Fibroblast of skin of scalp (primary cell): ENCODE measurements at regions not wholly inside any gene's neighbourhood (a gene's known extent, or its start where the extent isn't known, plus 50 kb on each side); places are given as distances from the start of the nearest gene placed in this dataset.

Experiments used
- DNase-seq: peaks from one replicate; pipeline ENCODE4 v3.0.0-alpha.2; 2013

DNA sequence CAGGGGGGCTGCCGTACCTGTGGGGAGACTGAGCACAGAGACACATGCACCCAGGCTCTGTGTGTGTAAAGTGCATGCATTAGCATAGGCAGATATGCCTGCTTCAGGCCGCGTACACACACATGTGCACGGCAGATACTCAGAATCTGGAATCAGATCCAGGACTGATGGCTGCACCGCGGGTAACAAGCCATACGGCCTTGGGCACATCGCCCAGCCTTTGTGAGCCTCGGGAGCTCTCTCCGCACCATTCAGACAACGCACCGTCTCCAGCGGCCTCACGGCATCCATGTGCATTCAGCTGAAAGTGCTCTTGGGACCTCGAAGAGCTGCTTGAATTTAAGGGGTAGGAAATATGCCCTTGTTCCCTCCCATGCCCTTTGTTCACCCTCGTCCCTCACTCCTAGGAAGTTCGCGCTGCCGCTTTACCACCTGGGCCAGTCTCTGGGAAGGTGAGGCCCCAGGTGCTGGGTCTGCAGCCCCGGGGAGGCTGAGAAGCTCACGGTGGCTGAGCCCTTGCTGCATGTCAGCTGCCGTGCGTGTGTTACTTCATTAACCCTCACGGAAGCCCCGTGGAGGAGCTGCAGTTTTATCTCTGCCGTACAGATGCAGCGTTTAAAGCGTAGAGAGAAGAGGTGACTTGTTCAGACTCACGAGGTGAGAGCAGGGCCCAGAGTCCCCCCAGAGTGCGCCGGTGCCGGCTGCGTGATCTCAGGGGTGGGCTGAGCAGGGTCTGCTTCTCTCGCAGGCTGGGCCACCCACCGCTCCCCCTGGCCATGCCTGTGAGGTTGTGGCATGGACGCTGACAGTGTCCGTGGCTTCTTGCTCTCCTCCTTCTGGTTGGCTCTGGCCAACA lies 377.7 kb upstream of the MYT1L start:
- DNase-seq, result no peak

DNA sequence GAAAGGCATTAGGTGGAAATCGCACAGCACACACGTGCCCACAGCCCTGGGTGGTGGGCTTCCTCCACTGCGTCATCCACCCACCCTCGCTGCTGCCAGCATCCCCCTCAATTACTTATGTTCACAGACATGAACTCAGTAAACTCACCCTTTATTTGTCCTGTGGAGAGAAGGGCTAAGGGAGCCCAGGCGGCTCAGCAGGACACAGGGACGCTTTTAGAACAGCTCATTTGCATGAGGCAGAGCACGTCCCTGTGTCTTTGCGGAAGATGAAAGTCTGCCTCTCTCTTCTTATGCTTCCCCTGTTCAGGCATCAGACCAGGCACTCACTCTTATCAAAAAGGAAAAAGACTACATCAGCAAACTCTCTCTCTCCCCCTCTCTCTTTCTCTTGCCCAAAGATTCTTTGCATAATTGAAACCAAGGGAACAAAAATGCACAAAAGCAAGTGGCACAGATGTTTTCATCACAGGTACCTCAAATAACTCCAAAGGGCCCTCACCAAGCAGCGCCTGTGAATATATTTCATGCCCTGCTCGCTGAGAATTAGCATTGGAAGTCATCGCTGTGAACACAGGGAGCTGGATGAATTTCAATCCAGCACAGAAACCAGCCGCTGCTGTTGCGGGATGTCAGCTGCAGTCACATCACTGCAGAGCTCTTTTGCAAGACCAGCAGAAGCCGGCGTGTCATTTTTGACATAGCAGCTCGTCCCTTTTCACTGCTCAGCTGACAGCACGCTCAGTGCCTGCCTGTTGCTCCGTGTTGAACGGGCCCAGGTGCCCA lies 376.3 kb upstream of the MYT1L start:
- no peak for DNase-seq

DNA sequence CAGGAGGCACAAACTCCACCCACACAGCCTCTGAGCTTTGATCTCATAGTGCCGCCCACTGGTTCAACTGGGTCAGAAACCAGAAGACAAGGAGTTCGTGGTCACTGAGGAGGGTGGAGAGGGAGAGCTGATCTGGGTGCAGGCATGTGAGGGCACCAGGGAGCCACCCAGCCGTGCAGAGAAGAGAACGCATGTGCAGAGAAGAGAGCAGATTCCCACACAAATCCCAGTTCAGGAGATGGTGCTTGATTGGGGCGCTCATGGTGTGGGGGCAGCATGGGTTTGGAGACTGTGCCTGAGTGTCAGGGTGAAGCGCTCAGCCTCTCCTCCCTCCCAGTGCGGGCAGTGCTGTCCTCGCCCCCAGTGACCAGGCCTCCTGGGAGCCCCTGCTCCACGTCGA lies 375.2 kb upstream of the MYT1L start:
- DNase-seq, result no peak

DNA sequence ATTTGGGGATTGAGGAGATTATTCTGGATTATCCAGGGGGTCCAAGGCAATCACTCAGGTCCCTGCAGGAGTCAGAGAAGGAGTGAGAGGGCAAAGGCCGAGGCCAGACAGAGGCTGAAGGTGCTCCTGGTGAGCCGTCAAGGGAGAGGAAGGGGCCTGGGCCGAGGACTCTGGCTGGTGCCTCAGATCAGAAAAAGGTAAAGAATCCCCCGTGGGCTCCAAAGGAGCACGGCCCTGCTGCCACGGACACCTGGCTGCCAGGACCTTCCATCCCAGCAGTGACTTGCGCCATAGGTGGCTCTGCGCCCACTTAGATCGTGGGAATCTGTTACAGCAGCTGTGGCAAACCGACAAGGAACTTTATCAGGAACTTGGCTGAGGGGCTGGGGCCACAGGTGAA lies 374.8 kb upstream of the MYT1L start:
- no peak for DNase-seq

DNA sequence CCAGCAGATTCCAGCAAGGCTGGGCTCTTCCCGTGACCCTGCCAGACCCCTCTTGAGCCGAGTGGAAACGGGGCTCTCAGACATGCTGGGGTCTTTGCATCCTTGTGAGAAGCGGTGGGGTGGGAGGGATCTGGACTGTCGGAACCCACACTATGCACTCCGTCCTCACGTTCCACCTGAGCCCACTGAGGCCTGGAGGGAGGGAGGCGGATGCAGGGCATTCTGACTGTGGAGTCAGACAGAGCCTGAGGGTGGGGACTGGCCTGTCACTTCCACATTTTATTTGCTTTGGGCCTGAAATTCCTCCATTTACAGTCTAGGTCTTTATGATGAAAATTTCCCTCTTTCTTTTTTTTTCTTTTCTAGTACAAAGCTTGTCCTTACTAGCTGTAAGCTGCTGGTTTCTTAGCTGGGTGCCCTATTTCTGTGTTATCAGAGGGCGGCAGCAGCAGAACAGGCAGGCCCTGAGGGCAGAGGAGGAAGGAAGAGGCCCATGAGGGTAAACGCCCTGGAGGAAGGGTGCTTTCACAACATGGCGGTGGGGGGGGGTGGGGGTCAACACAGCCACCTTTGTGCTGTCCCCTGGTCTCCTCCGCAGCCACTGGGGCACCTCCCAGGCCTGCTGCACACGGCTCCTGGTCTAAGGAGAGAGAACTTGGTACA lies 373.5 kb upstream of the MYT1L start:
- no peak for DNase-seq

DNA sequence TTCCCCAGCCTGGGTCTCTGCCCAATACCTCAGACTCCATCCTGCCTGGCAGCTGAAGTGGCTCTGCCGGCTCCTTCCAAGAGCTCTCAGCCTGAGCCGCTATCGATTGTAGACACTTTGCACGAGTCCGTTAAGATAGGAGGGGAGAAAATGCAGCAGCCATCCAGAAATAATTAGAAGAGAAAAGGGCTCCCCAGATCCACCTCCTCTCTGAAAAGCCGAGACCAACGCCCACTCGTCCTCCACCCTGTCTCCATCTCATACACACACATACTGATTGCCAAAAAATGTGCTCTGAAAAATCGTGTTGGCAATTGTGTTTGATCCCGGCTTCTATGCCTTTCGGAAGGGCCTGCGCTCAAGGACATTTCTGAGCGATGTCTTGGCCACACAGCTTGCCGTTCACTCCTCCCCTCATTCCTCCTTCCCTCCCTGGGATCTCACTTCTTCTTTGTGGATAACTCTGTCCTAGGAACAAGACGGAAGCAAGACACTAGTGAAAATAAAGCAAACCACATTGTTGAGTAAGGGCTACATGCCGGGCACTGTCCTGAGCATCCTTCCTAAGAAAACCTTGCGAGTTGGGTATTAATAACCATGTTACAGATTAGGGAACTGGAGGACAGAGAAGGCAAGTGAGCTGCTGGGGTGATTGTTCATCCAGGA lies 372.8 kb upstream of the MYT1L start:
- no peak for DNase-seq

DNA sequence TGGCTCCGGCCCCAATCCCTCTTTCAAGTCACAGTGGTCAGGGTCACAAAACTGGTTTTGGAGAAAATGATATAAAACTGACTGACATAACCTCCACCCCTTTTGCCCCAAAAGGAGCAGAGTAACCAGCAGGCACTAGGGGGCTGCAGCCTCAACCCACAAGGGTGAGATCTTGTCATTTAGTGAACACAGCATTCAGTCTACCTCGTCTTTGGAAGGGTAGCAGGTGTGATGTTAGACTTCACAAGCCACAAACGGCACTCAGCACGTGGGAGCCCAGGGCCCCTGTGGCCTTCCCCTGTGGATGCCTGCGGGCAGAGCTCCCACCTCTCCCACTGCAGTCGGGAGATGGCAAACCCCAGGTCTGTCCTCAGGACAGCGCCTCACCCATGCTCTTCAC lies 372.1 kb upstream of the MYT1L start:
- DNase-seq, result no peak

DNA sequence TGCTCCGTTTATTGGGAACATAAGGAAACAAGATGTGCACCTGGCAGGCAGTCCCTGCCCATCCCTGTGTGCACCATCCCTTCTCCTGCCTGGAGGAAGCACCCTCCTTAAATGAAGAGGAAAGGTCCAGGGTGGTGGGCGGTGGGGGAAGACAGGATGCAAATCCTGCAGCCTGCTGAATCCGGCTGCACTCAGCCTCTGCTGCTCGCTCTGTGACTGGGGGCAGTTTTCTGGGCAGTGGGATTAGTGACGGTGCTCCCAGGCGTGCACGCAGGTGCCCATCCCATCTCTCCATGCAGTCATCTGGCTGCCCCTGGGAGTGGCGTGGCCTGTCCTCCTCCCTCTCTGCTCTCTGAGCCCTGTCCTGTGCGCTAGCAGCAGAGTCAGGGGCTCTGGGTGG lies 371.3 kb upstream of the MYT1L start:
- no peak for DNase-seq

DNA sequence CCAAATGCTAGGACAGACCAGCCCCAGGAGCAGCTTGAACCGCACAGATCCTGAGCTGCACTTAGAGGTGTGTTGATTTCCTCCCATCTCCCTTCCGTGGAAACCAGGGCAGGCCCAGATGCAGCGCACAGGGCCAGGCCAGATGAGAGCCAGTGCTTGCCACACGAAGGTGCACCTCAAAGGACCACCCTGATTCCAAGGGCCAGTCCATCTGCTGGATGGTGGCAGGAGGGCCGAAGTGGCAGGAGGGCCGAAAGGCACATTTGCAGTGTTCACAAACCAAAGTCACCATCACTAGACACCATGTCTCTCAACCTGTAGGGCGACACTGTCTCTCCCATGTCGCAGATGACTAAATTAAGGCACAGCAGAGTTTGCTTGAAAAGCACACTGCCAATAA lies 370.7 kb upstream of the MYT1L start:
- no peak for DNase-seq

DNA sequence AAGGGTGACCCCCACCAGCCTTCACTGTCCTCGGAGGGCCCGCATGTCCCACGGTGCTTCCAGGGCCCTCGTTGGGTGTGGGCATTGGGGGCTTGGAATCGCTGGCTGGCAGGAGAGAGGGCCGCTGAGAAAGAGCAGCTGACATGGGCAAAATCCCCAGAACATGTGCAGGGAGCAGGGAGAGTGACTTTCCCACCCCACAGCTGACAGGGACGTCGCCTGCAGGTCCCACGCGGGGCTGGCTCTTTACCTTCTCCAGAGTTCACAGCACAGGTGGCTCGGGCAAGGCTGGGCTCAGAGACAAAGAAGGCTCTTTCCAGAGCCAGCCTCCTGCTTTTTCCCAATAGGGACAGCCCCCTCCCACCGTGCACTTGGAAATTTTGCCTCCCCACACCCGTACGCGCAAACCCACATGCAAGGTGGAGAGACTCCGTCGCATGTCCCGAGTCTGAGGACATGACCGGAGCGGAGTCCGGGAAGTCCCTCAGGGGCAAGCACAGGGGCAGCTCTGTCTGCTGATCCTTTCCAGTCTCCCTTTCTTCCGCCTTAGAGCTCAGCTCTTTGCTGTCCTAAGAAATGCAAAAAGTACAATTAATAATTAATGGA lies 370.2 kb upstream of the MYT1L start:
- DNase-seq, result no peak

DNA sequence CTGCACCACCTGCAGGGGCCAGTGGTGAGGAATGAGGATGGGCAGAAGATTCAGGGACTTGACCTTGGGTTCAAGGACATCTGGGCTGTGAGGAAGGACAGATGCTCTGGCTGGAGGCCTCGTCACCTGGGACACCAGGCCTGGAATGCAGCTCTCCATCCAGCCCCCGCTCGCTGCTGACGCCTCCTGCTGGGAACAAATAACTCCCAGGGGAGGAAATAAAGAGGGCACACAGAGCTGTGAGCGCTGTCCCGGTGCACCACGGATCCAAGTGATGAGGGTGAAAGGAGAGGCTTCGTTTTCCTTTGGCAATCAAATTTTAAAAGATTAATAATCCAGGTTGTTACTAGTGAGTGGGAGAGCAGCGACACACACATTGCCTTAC lies 368.0 kb upstream of the MYT1L start:
- DNase-seq, result no peak

DNA sequence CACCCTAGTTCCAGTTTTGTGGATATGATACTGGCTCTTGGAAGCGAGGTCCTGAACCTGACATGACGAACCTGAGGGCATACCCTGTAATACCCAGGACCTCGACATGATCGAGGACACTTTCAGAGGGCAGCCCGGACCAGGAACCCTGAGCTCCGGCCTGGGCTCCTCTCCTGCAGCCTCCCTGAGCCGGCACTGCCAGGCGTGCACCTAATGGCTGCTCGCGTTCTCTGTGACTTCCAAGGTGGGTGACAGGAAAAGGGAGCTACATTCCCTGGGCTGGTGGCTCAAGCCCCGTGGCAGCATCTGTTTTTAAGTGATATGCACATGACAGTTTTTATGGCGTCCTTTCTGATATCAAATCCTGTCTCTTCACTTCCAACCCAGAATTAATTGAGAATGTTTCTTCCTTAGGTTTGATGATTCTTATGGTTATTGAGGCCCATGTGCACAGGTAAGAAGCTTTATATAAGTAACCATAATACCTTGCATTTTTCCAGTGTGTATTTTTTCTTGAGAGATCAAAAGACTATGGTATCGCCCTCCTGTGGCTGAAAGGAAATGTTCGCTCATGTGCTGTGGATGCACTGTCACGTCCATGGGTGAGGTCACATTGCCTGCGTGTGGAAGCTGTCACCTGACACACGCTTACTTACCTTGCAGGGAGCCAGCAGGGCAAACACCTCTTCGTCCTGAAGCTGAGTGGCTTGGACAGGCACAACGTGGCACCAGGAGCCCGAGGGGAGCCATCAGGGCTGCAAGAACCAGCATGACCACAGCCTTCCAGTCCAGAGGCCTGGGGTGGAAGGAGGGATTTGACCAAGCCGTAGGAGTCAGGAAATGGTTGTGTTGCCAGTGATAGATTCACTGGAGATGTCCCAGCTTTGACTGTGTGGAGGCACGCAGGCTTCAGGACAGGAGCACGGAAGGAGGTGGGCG lies 367.4 kb upstream of the MYT1L start:
- DNase-seq, result no peak

DNA sequence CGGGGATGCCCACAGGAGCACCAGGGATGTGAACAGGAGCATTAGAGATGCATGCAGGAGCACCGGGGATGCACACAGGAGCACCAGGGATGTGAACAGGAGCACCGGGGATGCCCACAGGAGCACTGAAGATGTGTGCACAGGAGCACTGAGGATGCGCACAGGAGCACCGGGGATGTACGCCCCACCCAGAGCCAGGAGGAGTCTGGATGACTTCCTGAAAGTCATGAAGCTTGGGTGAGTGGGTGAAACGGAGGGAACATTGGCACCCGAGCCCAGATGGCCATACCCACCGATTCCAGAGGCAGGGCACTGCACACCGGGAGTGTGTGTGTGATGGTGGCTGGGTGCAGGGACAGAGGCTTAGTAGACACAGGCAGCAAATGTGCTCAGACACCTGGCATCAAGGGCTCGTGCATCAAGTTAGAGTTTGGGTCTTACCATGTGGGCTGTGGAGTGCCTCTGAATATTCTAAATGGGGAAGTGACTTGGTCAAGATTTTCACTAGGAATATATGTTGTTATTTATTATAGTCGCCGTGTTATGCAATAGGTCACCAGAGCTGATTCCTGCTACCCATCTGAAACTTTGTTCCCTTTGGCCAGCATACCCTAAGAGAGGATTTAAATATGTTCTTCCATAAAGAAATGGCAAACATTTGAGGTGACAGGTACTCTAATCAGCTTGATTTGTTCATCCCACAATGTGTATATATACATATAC lies 365.8 kb upstream of the MYT1L start:
- no peak for DNase-seq

DNA sequence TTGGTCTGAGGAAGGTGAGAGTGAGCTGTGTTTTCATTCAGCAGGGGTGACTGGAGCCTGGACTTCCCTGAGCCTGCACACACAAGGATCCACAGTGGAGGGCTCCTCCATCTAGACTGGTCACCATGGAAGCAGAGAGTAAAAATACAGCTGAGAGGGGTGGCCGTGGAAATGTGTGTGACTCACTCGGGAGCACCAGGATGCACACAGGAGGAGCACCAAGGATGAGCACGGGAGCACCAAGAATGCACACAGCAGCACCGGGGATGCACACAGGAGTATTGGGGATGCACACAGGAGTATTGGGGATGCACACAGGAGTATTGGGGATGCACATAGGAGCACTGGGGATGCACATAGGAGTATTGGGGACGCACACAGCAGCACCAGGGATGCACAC lies 365.2 kb upstream of the MYT1L start:
- no peak for DNase-seq

DNA sequence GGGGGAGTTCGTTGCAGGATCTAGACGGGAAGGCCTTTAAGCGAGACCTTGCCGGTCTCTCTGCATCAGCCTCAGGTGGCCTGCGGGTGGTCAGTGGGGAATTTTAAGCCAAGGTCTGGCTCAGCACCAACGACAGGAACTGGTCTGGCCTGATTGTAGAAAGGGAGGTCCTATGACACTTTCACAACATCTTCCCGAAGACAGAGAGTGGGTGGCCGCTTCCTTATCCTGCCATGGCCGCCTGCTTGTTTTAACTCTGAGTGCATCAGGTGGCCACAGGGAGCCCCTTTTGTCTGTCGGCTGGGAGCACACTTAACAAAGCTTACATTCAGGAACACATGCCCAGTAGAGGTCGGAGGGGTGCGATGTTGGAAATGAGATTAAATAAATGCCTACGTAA lies 363.7 kb upstream of the MYT1L start:
- no peak for DNase-seq

DNA sequence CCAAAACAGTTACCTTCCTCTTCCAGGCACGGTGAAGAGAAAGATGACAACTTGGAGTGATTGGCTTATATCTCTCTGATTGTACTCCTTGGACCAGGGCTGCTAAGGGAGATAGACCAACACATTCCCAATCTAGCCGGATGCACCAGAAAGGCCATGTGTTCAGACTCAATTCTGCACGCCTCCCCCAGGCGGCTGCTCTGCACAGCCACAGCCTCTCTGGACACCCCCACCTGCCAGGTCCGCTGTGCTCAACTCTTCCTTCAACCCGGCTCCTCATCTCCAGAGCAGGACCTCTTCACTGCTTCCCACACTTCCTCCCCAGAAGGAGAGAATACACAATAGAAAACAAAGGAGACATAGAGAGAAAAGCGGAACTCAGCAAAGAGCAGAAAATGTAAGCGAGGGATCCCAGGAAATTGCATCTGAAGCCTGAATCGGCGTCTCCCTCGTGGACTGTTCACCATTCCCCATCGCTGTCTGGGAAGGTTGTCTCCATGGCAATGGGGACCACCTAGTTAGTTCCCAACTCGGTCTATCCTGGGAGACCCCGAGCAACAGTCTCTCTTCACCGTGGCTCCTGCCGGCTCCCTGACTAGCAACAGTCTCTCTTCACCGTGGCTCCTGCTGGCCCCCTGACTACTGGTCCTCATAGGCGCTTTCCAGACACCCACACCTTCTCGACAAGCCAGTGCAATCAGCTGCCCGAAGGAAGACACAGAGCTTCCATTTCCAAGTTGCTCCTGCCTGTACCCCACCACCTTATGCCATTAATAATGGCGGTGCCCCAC lies 361.7 kb upstream of the MYT1L start:
- no peak for DNase-seq

DNA sequence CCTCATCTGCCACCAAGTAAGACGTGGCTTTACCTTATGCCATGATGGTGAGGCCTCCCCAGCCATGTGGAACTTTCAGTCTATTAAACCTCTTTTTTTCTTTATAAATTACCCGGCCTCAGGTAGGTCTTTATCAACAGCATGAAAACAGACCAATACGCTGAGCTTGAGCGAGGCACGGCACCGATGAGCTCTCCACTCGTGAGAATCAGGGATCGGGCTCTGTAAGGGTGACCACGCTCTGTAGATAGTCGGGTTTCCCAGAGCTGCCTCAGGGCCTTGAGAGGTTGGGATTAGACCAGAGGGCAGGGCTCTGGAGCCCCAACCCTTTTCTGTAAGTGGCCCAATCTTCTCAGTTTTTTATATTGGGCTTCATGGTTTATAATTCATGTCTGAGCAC lies 360.3 kb upstream of the MYT1L start:
- no peak for DNase-seq

DNA sequence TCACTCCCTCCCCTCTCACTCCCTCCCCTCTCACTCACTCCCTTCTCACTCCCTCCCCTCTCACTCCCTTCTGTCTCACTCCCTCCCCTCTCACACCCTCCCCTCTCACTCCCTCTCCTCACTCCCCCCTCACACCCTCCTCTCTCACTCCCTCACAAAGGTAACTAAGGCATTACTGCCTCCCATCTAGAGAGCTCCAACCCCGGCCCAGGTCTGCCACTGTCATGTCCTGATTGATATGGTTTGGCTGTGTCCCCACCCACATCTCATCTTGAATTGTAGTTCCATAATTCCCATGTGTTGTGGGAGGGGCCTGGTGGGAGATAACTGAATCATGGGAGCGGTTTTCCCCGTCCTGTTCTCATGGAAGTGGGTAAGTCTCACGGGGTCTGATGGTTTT lies 359.9 kb upstream of the MYT1L start:
- DNase-seq, result no peak

DNA sequence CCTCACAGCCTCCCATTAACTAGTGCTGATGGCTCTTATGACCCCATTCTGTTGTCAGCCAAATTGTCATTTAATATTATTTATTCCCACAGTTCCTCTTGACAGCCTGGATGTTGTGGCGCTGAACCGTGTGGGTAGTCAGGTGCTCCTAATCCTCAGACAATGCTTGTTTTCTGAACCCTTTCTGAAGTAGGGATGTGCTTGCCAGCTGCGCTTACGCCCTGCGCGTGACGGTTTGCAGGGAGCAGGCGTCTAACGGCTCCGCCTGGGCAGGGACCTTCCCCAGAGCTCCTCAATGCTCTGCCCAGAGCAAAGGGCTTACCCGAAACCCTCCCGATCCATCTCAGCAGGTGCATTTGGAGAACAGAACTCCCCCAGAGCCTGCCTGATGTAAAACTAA lies 358.2 kb upstream of the MYT1L start:
- DNase-seq, result no peak

DNA sequence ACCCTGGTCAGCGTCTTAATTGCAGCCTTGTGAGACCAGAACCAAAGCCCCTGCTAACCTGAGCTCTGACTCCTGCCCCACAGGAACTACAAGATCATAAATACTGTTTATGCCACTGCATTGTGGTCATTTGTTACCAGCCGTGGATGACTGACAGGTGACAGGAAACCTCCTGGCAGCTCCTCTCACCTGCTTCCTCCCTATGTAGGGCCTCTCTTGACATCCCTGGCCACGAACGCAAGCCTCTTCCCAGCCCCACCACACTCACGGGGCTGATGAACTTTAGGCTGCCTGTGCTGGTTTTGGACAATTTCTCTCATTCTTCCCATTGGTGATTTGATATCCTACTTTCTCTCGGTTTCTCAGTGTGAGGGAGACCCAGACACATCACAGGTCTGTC lies 357.2 kb upstream of the MYT1L start:
- DNase-seq, result no peak
